ENCODE measurements at regions not wholly inside any gene's neighbourhood (a gene's known extent, or its start where the extent isn't known, plus 50 kb on each side); places are given as distances from the start of the nearest gene placed in this dataset.

DNA sequence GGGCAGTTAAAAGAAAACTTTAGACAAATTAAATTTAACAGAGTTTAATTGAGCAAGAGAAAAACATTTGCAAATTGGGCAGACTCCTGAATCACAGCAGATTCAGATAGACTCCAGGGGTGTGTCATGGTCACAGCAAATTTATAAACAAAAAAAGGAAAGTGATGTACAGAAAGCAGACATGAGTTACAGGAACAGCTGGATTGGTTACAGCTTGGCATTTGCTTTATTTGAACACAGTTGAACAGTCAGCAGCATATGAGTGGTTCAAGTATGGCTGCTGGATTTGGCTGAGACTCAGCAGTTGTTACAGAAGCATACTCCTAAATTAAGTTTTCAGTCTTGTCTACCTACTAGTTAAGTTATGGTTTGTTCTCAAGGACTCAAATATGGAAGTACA, 82.3 kb upstream of the NYAP2 start:
- CTCF ChIA-PET: no interaction called here

DNA sequence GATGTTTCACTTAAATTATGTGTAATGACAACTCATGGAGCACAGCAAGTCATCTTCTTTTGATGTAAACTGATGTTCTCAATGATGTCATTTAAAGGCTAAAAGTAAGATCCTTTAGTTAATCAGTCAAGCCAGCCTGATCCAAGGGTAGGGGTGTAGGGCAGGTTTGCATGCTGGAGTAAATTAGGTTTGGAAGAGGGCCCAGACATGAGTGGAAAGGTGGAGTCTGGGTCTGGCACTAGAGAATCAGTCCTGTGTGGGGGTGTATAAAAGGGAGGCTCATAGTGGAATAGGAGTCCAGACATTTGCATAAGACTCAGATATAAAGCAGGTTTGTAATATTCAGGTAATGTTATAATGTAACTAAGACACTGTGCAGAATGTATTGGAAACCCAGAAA, 88.8 kb upstream of the NYAP2 start:
- no peaks in the 10 kb centered on the region for H3K9me3 ChIP-seq (ENCODE audit: control insufficient read depth, insufficient read depth, low read depth, low read length)
- CTCF ChIA-PET: no interaction called here
- no peaks in the 10 kb centered on the region for H3K36me3 ChIP-seq (ENCODE audit: control insufficient read depth in 2 of 2, insufficient read depth in 1 of 2, low read length in 2 of 2)
- POLR2A ChIA-PET: no interaction called here
- H3K4me1 ChIP-seq (ENCODE audit: control insufficient read depth, insufficient read depth, low read length): no peaks in the 10 kb centered on the region
- H3K4me3 ChIP-seq (ENCODE audit: low read depth, low read length): no peak overlapping the region
- H3K27ac ChIP-seq (ENCODE audit: extremely low read depth, low read depth, low read length): no peak overlapping the region
- TF ChIP-seq, protein P1, sequence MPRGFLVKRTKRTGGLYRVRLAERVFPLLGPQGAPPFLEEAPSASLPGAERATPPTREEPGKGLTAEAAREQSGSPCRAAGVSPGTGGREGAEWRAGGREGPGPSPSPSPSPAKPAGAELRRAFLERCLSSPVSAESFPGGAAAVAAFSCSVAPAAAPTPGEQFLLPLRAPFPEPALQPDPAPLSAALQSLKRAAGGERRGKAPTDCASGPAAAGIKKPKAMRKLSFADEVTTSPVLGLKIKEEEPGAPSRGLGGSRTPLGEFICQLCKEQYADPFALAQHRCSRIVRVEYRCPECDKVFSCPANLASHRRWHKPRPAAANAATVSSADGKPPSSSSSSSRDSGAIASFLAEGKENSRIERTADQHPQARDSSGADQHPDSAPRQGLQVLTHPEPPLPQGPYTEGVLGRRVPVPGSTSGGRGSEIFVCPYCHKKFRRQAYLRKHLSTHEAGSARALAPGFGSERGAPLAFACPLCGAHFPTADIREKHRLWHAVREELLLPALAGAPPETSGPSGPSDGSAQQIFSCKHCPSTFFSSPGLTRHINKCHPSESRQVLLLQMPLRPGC (tag by site-specific recombination; IDR thresholded peaks at IDR 0.05): no peak
- TF ChIP-seq ZNF133 (tag by site-specific recombination; IDR thresholded peaks at IDR 0.05) (no peak), ZNF10 (tag by site-specific recombination; IDR thresholded peaks at IDR 0.05) (no peak), ZNF324 (tag by site-specific recombination; IDR thresholded peaks at IDR 0.05) (no peak), ZNF558 (tag by site-specific recombination; IDR thresholded peaks at IDR 0.05) (no peak), ZNF610 (tag by site-specific recombination; IDR thresholded peaks at IDR 0.05; ENCODE audit: borderline replicate concordance) (no peak), ZNF433 (tag by site-specific recombination; IDR thresholded peaks at IDR 0.05; ENCODE audit: low read depth) (no peak), HOXD13 (CRISPR knock-in tag; IDR thresholded peaks at IDR 0.05; ENCODE audit: borderline replicate concordance) (no peak), ZNF184 (tag by site-specific recombination; IDR thresholded peaks at IDR 0.05) (no peak), BCL11A (tag by site-specific recombination; IDR thresholded peaks at IDR 0.05; ENCODE audit: low read depth) (no peak), ZNF600 (tag by site-specific recombination; IDR thresholded peaks at IDR 0.05) (no peak)
- TF ChIP-seq, protein P2, sequence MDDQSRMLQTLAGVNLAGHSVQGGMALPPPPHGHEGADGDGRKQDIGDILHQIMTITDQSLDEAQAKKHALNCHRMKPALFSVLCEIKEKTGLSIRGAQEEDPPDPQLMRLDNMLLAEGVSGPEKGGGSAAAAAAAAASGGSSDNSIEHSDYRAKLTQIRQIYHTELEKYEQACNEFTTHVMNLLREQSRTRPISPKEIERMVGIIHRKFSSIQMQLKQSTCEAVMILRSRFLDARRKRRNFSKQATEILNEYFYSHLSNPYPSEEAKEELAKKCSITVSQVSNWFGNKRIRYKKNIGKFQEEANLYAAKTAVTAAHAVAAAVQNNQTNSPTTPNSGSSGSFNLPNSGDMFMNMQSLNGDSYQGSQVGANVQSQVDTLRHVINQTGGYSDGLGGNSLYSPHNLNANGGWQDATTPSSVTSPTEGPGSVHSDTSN (CRISPR knock-in tag; IDR thresholded peaks at IDR 0.05): no peak

More for the DNA sequence above, 82.3 kb upstream of the NYAP2 start:
- Histone ChIP-seq H3K4me1 (ENCODE audit: control insufficient read depth, insufficient read depth, low read length) (no peaks in the 10 kb centered on the region), H3K9me3 (ENCODE audit: control insufficient read depth, insufficient read depth, low read depth, low read length) (no peaks in the 10 kb centered on the region), H3K27ac (ENCODE audit: extremely low read depth, low read depth, low read length) (no peak overlapping the region), H3K4me3 (ENCODE audit: low read depth, low read length) (no peak overlapping the region), H3K36me3 (ENCODE audit: control insufficient read depth in 2 of 2, insufficient read depth in 1 of 2, low read length in 2 of 2) (no peaks in the 10 kb centered on the region)
- TF ChIP-seq EGR2 (tag by site-specific recombination; IDR thresholded peaks at IDR 0.05; ENCODE audit: low read depth) (no peak), ZNF670 (tag by site-specific recombination; IDR thresholded peaks at IDR 0.05; ENCODE audit: low read depth) (no peak), ZNF626 (tag by site-specific recombination; IDR thresholded peaks at IDR 0.05) (no peak), HOXD13 (CRISPR knock-in tag; IDR thresholded peaks at IDR 0.05; ENCODE audit: borderline replicate concordance) (no peak), ZNF621 (tag by site-specific recombination; IDR thresholded peaks at IDR 0.05) (no peak), ZNF335 (tag by site-specific recombination; conservative IDR thresholded peaks at IDR 0.05) (no peak), ZNF416 (tag by site-specific recombination; IDR thresholded peaks at IDR 0.05) (no peak), ZBTB20 (tag by site-specific recombination; IDR thresholded peaks at IDR 0.05) (no peak), ZNF132 (tag by site-specific recombination; IDR thresholded peaks at IDR 0.05; ENCODE audit: borderline replicate concordance) (no peak), PRDM1 (tag by site-specific recombination; IDR thresholded peaks at IDR 0.05) (no peak), ZNF660 (tag by site-specific recombination; IDR thresholded peaks at IDR 0.05) (no peak)
- TF ChIP-seq, protein P3, sequence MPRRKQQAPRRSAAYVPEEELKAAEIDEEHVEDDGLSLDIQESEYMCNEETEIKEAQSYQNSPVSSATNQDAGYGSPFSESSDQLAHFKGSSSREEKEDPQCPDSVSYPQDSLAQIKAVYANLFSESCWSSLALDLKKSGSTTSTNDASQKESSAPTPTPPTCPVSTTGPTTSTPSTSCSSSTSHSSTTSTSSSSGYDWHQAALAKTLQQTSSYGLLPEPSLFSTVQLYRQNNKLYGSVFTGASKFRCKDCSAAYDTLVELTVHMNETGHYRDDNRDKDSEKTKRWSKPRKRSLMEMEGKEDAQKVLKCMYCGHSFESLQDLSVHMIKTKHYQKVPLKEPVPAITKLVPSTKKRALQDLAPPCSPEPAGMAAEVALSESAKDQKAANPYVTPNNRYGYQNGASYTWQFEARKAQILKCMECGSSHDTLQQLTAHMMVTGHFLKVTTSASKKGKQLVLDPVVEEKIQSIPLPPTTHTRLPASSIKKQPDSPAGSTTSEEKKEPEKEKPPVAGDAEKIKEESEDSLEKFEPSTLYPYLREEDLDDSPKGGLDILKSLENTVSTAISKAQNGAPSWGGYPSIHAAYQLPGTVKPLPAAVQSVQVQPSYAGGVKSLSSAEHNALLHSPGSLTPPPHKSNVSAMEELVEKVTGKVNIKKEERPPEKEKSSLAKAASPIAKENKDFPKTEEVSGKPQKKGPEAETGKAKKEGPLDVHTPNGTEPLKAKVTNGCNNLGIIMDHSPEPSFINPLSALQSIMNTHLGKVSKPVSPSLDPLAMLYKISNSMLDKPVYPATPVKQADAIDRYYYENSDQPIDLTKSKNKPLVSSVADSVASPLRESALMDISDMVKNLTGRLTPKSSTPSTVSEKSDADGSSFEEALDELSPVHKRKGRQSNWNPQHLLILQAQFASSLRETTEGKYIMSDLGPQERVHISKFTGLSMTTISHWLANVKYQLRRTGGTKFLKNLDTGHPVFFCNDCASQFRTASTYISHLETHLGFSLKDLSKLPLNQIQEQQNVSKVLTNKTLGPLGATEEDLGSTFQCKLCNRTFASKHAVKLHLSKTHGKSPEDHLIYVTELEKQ (tag by site-specific recombination; IDR thresholded peaks at IDR 0.05; ENCODE audit: borderline replicate concordance): no peak
- TF ChIP-seq, protein P4, sequence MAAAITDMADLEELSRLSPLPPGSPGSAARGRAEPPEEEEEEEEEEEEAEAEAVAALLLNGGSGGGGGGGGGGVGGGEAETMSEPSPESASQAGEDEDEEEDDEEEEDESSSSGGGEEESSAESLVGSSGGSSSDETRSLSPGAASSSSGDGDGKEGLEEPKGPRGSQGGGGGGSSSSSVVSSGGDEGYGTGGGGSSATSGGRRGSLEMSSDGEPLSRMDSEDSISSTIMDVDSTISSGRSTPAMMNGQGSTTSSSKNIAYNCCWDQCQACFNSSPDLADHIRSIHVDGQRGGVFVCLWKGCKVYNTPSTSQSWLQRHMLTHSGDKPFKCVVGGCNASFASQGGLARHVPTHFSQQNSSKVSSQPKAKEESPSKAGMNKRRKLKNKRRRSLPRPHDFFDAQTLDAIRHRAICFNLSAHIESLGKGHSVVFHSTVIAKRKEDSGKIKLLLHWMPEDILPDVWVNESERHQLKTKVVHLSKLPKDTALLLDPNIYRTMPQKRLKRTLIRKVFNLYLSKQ (tag by site-specific recombination; IDR thresholded peaks at IDR 0.05; ENCODE audit: borderline replicate concordance): no peak
- TF ChIP-seq, protein P5, sequence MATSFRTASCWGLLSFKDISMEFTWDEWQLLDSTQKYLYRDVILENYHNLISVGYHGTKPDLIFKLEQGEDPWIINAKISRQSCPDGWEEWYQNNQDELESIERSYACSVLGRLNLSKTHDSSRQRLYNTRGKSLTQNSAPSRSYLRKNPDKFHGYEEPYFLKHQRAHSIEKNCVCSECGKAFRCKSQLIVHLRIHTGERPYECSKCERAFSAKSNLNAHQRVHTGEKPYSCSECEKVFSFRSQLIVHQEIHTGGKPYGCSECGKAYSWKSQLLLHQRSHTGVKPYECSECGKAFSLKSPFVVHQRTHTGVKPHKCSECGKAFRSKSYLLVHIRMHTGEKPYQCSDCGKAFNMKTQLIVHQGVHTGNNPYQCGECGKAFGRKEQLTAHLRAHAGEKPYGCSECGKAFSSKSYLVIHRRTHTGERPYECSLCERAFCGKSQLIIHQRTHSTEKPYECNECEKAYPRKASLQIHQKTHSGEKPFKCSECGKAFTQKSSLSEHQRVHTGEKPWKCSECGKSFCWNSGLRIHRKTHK (tag by site-specific recombination; IDR thresholded peaks at IDR 0.05): no peak
- TF ChIP-seq, protein P2 (CRISPR knock-in tag; IDR thresholded peaks at IDR 0.05): no peak
- TF ChIP-seq, protein P6, sequence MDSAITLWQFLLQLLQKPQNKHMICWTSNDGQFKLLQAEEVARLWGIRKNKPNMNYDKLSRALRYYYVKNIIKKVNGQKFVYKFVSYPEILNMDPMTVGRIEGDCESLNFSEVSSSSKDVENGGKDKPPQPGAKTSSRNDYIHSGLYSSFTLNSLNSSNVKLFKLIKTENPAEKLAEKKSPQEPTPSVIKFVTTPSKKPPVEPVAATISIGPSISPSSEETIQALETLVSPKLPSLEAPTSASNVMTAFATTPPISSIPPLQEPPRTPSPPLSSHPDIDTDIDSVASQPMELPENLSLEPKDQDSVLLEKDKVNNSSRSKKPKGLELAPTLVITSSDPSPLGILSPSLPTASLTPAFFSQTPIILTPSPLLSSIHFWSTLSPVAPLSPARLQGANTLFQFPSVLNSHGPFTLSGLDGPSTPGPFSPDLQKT (IDR thresholded peaks at IDR 0.05; ENCODE audit: borderline replicate concordance, low read depth, low read length): no peak
- POLR2A ChIA-PET: no interaction called here

Data from HEK293 (cell line).